ENCODE measurements at regions not wholly inside any gene's neighbourhood (a gene's known extent, or its start where the extent isn't known, plus 50 kb on each side); places are given as distances from the start of the nearest gene placed in this dataset.

- H3F3A ChIP-seq (ENCODE audit: insufficient read depth, low read length, poor library complexity, severe bottlenecking): no peaks in the 10 kb centered on the region
- H3K27ac ChIP-seq (ENCODE audit: low read length): peak overlapping the region; percentile 10
- TF ChIP-seq MXI1 (conservative IDR thresholded peaks at IDR 0.05; ENCODE audit: poor library complexity, severe bottlenecking) (no peak), POLR2AphosphoS5 (IDR thresholded peaks at IDR 0.05) (peak; percentile 59)
- H3K36me3 ChIP-seq (ENCODE audit: insufficient read depth, low read length): no peaks in the 10 kb centered on the region
- no peaks in the 10 kb centered on the region for H3K9me2 ChIP-seq (ENCODE audit: insufficient read depth, low read length)
- H4K20me1 ChIP-seq (ENCODE audit: insufficient read depth): no peaks in the 10 kb centered on the region
- no peaks in the 10 kb centered on the region for H3K27me3 ChIP-seq (ENCODE audit: insufficient read depth, low read depth, low read length)
- no peak overlapping the region for H2AFZ ChIP-seq (ENCODE audit: low read depth, low read length)
- peak overlapping the region; percentile 3 for H3K4me2 ChIP-seq (ENCODE audit: low read length)
- no peaks in the 10 kb centered on the region for H3K9me3 ChIP-seq (ENCODE audit: low read length)
- H3K9ac ChIP-seq (ENCODE audit: low read length): no peak overlapping the region
- no peaks in the 10 kb centered on the region for H3K79me2 ChIP-seq (replicated peaks; ENCODE audit: insufficient read depth, low read length)
- peak overlapping the region; percentile 18 for H3K4me3 ChIP-seq (ENCODE audit: low read length)
Measured at GRCh38 chr2:220478305-220479058, 851.1 kb downstream of the SLC4A3 start.

- Histone ChIP-seq H3K4me2 (ENCODE audit: low read length) (no peak overlapping the region), H2AFZ (ENCODE audit: low read depth, low read length) (no peak overlapping the region), H3K27ac (ENCODE audit: low read length) (no peak overlapping the region), H3F3A (ENCODE audit: insufficient read depth, low read length, poor library complexity, severe bottlenecking) (no peaks in the 10 kb centered on the region), H3K9me3 (ENCODE audit: low read length) (no peaks in the 10 kb centered on the region), H3K79me2 (replicated peaks; ENCODE audit: insufficient read depth, low read length) (no peaks in the 10 kb centered on the region), H3K4me3 (ENCODE audit: low read length) (no peak overlapping the region), H3K9ac (ENCODE audit: low read length) (no peak overlapping the region), H3K27me3 (ENCODE audit: insufficient read depth, low read depth, low read length) (no peaks in the 10 kb centered on the region), H4K20me1 (ENCODE audit: insufficient read depth) (no peaks in the 10 kb centered on the region), H3K9me2 (ENCODE audit: insufficient read depth, low read length) (no peaks in the 10 kb centered on the region), H3K36me3 (ENCODE audit: insufficient read depth, low read length) (no peaks in the 10 kb centered on the region)
- TF ChIP-seq, protein P1, sequence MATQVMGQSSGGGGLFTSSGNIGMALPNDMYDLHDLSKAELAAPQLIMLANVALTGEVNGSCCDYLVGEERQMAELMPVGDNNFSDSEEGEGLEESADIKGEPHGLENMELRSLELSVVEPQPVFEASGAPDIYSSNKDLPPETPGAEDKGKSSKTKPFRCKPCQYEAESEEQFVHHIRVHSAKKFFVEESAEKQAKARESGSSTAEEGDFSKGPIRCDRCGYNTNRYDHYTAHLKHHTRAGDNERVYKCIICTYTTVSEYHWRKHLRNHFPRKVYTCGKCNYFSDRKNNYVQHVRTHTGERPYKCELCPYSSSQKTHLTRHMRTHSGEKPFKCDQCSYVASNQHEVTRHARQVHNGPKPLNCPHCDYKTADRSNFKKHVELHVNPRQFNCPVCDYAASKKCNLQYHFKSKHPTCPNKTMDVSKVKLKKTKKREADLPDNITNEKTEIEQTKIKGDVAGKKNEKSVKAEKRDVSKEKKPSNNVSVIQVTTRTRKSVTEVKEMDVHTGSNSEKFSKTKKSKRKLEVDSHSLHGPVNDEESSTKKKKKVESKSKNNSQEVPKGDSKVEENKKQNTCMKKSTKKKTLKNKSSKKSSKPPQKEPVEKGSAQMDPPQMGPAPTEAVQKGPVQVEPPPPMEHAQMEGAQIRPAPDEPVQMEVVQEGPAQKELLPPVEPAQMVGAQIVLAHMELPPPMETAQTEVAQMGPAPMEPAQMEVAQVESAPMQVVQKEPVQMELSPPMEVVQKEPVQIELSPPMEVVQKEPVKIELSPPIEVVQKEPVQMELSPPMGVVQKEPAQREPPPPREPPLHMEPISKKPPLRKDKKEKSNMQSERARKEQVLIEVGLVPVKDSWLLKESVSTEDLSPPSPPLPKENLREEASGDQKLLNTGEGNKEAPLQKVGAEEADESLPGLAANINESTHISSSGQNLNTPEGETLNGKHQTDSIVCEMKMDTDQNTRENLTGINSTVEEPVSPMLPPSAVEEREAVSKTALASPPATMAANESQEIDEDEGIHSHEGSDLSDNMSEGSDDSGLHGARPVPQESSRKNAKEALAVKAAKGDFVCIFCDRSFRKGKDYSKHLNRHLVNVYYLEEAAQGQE (IDR thresholded peaks at IDR 0.05; ENCODE audit: borderline replicate concordance): no peak
- TF ChIP-seq POLR2AphosphoS5 (IDR thresholded peaks at IDR 0.05) (no peak), EP300 (conservative IDR thresholded peaks at IDR 0.05; ENCODE audit: poor library complexity, severe bottlenecking) (no peak)
Measured at GRCh38 chr2:220482716-220483115, 855.3 kb downstream of the SLC4A3 start.

GRCh38 chr2:220489121-220489520 lies 861.7 kb downstream of the SLC4A3 start:
- TF ChIP-seq RAD21 (conservative IDR thresholded peaks at IDR 0.05) (no peak), EP300 (conservative IDR thresholded peaks at IDR 0.05; ENCODE audit: poor library complexity, severe bottlenecking) (no peak), POLR2AphosphoS5 (IDR thresholded peaks at IDR 0.05) (no peak), TAF1 (IDR thresholded peaks at IDR 0.05; ENCODE audit: low read depth) (no peak), SMC3 (conservative IDR thresholded peaks at IDR 0.05; ENCODE audit: poor library complexity) (no peak)
- Histone ChIP-seq H3K79me2 (replicated peaks; ENCODE audit: insufficient read depth, low read length) (no peaks in the 10 kb centered on the region), H3K27me3 (ENCODE audit: insufficient read depth, low read depth, low read length) (no peaks in the 10 kb centered on the region), H3K4me3 (ENCODE audit: low read length) (no peak overlapping the region), H3K9me2 (ENCODE audit: insufficient read depth, low read length) (no peaks in the 10 kb centered on the region), H2AFZ (ENCODE audit: low read depth, low read length) (no peak overlapping the region), H3K4me2 (ENCODE audit: low read length) (no peak overlapping the region), H3F3A (ENCODE audit: insufficient read depth, low read length, poor library complexity, severe bottlenecking) (no peaks in the 10 kb centered on the region), H3K9ac (ENCODE audit: low read length) (no peak overlapping the region), H4K20me1 (ENCODE audit: insufficient read depth) (no peaks in the 10 kb centered on the region), H3K27ac (ENCODE audit: low read length) (no peak overlapping the region), H3K9me3 (ENCODE audit: low read length) (no peaks in the 10 kb centered on the region), H3K36me3 (ENCODE audit: insufficient read depth, low read length) (no peaks in the 10 kb centered on the region)
